Right lobe of liver (tissue), 4 donors: ENCODE measurements at regions not wholly inside any gene's neighbourhood (a gene's known extent, or its start where the extent isn't known, plus 50 kb on each side); places are given as distances from the start of the nearest gene placed in this dataset.

Experiments
- CTCF ChIP-seq, 4 donors: fragments of 200-600 bp in 3 of 4; fragments of 450-650 bp in 1 of 4; IDR thresholded peaks; one replicate each; pipeline versions ENCODE4 v1.5.1 to v1.8.0; 2016 to 2022; ENCODE audit warnings: antibody characterized with exemption in 4 of 4, mild to moderate bottlenecking in 2 of 4
- POLR2A ChIP-seq: fragments of 450-650 bp; IDR thresholded peaks from one replicate; pipeline ENCODE4 v1.6.1; 2017; ENCODE audit warnings: antibody characterized with exemption, mild to moderate bottlenecking
- donor health status: DM: no; HTN: no; CAD: no.
- donor health status: DM: no; HTN: no; CAD: no.
- donor health status: DM: no; HTN: yes; CAD: no.

GRCh38 chr9:104293877-104294276 lies 199.8 kb downstream of the SMC2 start:
- TF ChIP-seq CTCF (IDR thresholded peaks at IDR 0.05): no peak
- TF ChIP-seq POLR2A: no peak
